ENCODE measurements at regions not wholly inside any gene's neighbourhood (a gene's known extent, or its start where the extent isn't known, plus 50 kb on each side); places are given as distances from the start of the nearest gene placed in this dataset.
A peak's percentile ranks its signal among the peaks of the same experiment; 100 is the strongest.

GRCh38 chr11:120061036-120061760 lies 76.7 kb downstream of the TRIM29 start:
- DNase-seq (ENCODE audit: low spot score) = no peak

GRCh38 chr11:120060512-120060911 lies 77.4 kb downstream of the TRIM29 start:
- DNase-seq (ENCODE audit: low spot score) = no peak

- no peak for DNase-seq (ENCODE audit: low spot score)
Measured at GRCh38 chr11:120058931-120059330, 79.0 kb downstream of the TRIM29 start.

GRCh38 chr11:120057595-120058581 lies 80.0 kb downstream of the TRIM29 start:
- peak; percentile 7 for DNase-seq (ENCODE audit: low spot score)

- DNase-seq (ENCODE audit: low spot score) = no peak
Measured at GRCh38 chr11:120057028-120057330, 80.9 kb downstream of the TRIM29 start.

- DNase-seq (ENCODE audit: low spot score) = no peak
Measured at GRCh38 chr11:120056301-120057027, 81.4 kb downstream of the TRIM29 start.

GRCh38 chr11:120055646-120056045 lies 82.3 kb downstream of the TRIM29 start:
- no peak for DNase-seq (ENCODE audit: low spot score)

GRCh38 chr11:120054753-120055045 lies 83.2 kb downstream of the TRIM29 start:
- DNase-seq (ENCODE audit: low spot score) = no peak

- no peak for DNase-seq (ENCODE audit: low spot score)
Measured at GRCh38 chr11:120054016-120054752, 83.7 kb downstream of the TRIM29 start.

GRCh38 chr11:120052196-120052775 lies 85.6 kb downstream of the TRIM29 start:
- no peak for DNase-seq (ENCODE audit: low spot score)

GRCh38 chr11:120044011-120044675 lies 93.8 kb downstream of the TRIM29 start:
- no peak for DNase-seq (ENCODE audit: low spot score)

GRCh38 chr11:120043328-120043945 lies 94.5 kb downstream of the TRIM29 start:
- DNase-seq (ENCODE audit: low spot score) = no peak

GRCh38 chr11:120041625-120042024 lies 96.3 kb downstream of the TRIM29 start:
- no peak for DNase-seq (ENCODE audit: low spot score)

GRCh38 chr11:120040151-120040840 lies 97.6 kb downstream of the TRIM29 start:
- no peak for DNase-seq (ENCODE audit: low spot score)

GRCh38 chr11:120039039-120039438 lies 98.9 kb downstream of the TRIM29 start:
- no peak for DNase-seq (ENCODE audit: low spot score)

- DNase-seq (ENCODE audit: low spot score) = no peak
Measured at GRCh38 chr11:120037111-120037510, 100.8 kb downstream of the TRIM29 start.

GRCh38 chr11:120035756-120036155 lies 102.2 kb downstream of the TRIM29 start:
- DNase-seq (ENCODE audit: low spot score) = no peak

GRCh38 chr11:120034881-120035630 lies 102.9 kb downstream of the TRIM29 start:
- no peak for DNase-seq (ENCODE audit: low spot score)

GRCh38 chr11:120034176-120034875 lies 103.6 kb downstream of the TRIM29 start:
- DNase-seq (ENCODE audit: low spot score) = no peak
